GM12865 (cell line): ENCODE measurements at regions not wholly inside any gene's neighbourhood (a gene's known extent, or its start where the extent isn't known, plus 50 kb on each side); places are given as distances from the start of the nearest gene placed in this dataset.
"Not testable (repeated sequence)": the region's sequence is repeated elsewhere in the genome, so short reads cannot be mapped to it uniquely, and the experiment has no call there.

Experiments used
- DNase-seq: peaks from one replicate; pipeline ENCODE4 v3.0.0; 2010; ENCODE audit warnings: low read depth
- H3K4me3 ChIP-seq: 2 replicates; pipeline ENCODE4 v1.5.1; 2011; ENCODE audit warnings: mild to moderate bottlenecking, low read depth, low read length, control low read depth
- TF ChIP-seq, protein P1 (sequence below): IDR thresholded peaks from 2 replicates; pipeline ENCODE4 v1.5.1; 2011; ENCODE audit warnings: low read length, control low read depth, low read depth, inconsistent platforms; ENCODE audit not compliant: insufficient read depth; ENCODE audit errors: missing control alignments

GRCh38 chr15:91649016-91649415, 204.5 kb upstream of the SLCO3A1 start:
- no peak for DNase-seq
- TF ChIP-seq, protein P1, sequence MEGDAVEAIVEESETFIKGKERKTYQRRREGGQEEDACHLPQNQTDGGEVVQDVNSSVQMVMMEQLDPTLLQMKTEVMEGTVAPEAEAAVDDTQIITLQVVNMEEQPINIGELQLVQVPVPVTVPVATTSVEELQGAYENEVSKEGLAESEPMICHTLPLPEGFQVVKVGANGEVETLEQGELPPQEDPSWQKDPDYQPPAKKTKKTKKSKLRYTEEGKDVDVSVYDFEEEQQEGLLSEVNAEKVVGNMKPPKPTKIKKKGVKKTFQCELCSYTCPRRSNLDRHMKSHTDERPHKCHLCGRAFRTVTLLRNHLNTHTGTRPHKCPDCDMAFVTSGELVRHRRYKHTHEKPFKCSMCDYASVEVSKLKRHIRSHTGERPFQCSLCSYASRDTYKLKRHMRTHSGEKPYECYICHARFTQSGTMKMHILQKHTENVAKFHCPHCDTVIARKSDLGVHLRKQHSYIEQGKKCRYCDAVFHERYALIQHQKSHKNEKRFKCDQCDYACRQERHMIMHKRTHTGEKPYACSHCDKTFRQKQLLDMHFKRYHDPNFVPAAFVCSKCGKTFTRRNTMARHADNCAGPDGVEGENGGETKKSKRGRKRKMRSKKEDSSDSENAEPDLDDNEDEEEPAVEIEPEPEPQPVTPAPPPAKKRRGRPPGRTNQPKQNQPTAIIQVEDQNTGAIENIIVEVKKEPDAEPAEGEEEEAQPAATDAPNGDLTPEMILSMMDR, result no peak

GRCh38 chr15:91649831-91650321, 203.6 kb upstream of the SLCO3A1 start:
- DNase-seq, result no peak
- TF ChIP-seq, protein P1, result no peak
- H3K4me3 ChIP-seq, result no peak overlapping the region

More at GRCh38 chr15:91649016-91649415, 204.5 kb upstream of the SLCO3A1 start:
- no peak overlapping the region for H3K4me3 ChIP-seq

GRCh38 chr15:91651251-91651650, 202.3 kb upstream of the SLCO3A1 start:
- TF ChIP-seq, protein P1, result no peak
- no peak overlapping the region for H3K4me3 ChIP-seq
- DNase-seq, result no peak

DNA sequence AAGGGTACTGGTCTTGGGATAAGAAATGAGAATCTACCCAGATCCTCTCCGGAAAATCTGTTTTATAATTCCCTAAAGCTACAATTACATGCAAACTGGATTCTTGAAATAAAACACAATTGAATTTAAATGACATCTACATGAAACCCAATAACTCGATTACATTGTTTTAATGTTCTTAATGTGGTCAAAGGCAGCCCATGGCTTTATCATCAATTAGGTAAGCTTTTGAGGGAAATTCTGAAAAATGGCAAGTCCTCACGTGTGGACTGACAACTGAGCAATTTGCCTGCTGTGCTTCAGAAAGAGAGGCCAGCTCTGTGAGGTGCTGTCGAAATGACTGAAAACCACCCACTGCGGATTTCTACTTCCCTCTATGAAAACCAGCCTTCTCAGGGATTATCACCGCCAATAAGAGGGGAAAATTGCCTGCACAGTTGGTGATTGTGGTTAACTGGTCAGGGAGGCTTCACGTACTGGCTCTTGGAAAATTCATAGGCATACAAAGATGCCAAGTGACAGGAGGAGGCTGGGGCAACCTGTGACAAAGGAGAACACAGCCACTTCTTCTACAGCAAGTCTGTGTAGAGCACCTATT, 200.8 kb upstream of the SLCO3A1 start:
- no peak for DNase-seq
- H3K4me3 ChIP-seq, result no peak overlapping the region
- TF ChIP-seq, protein P1, result no peak

- not testable (repeated sequence) for H3K4me3 ChIP-seq, DNase-seq
Measured at GRCh38 chr15:91655563-91656290, 197.8 kb upstream of the SLCO3A1 start.

GRCh38 chr15:91660174-91660649, 193.3 kb upstream of the SLCO3A1 start:
- DNase-seq, result no peak
- TF ChIP-seq, protein P1, result no peak
- H3K4me3 ChIP-seq, result no peak overlapping the region

- no peak overlapping the region for H3K4me3 ChIP-seq
- TF ChIP-seq, protein P1, result no peak
- no peak for DNase-seq
Measured at GRCh38 chr15:91664224-91664836, 189.2 kb upstream of the SLCO3A1 start.
